ENCODE measurements at regions not wholly inside any gene's neighbourhood (a gene's known extent, or its start where the extent isn't known, plus 50 kb on each side); places are given as distances from the start of the nearest gene placed in this dataset.

DNA sequence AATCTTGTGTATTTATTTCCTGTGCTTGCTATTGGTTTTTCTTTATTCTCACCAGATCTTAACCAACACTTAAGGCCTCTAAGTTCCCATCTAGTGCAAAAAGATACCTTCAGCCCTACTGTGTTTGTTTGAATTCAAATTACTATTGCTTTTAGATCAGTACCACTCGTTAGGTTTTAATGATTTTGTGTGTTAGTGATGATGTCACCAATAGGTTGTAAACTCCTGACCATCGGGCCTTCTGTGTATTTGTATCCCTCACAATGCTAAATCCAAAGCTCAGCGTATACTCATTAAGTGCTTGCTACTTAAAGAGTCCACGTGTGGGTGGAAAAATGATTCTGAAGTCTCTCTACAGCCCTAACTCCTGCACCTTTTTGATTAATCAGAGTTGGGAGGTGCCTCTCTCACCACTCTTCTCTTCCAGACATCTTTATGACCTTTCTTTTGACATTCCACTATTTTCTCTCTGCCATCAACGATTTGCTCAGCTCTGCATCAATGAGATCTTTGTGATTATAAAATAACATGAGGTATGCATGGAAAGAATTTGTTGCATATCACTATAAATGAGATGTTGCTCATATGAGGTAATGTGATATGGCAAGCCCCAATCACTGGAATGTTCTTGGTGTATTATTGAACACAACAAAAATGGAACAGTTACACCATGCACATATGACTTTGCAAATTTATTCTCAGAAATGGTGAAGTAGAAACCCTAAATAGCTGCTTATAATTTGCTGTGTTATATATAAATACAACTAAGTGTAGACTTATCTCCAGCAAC, 55.1 kb upstream of the LAMA2 start:
- Histone ChIP-seq H3K27me3 (ENCODE audit: control insufficient read depth, insufficient read depth, low read length) (no peaks in the 10 kb centered on the region), H3K9me3 (ENCODE audit: control insufficient read depth, insufficient read depth, low read length) (no peaks in the 10 kb centered on the region), H3K4me1 (ENCODE audit: control insufficient read depth, insufficient read depth, low read length) (no peaks in the 10 kb centered on the region), H3K4me3 (ENCODE audit: low read length) (no peak overlapping the region), H3K36me3 (ENCODE audit: control insufficient read depth, insufficient read depth, low read length) (no peaks in the 10 kb centered on the region), H3K27ac (ENCODE audit: low read length) (no peak overlapping the region)
- DNase-seq (ENCODE audit: low read depth, low spot score) = no peak
- no CpG with 5 or more reads among the region's 5 CpGs for WGBS (ENCODE audit: insufficient coverage, insufficient read length)

GRCh38 chr6:128826606-128827005, 56.3 kb upstream of the LAMA2 start:
- no peak for DNase-seq (ENCODE audit: low read depth, low spot score)
- Histone ChIP-seq H3K27ac (ENCODE audit: low read length) (no peak overlapping the region), H3K4me1 (ENCODE audit: control insufficient read depth, insufficient read depth, low read length) (no peaks in the 10 kb centered on the region), H3K4me3 (ENCODE audit: low read length) (no peak overlapping the region), H3K9me3 (ENCODE audit: control insufficient read depth, insufficient read depth, low read length) (no peaks in the 10 kb centered on the region), H3K27me3 (ENCODE audit: control insufficient read depth, insufficient read depth, low read length) (no peaks in the 10 kb centered on the region), H3K36me3 (ENCODE audit: control insufficient read depth, insufficient read depth, low read length) (no peaks in the 10 kb centered on the region)
- WGBS (ENCODE audit: insufficient coverage, insufficient read length) = no CpG with 5 or more reads among the region's 3 CpGs

DNA sequence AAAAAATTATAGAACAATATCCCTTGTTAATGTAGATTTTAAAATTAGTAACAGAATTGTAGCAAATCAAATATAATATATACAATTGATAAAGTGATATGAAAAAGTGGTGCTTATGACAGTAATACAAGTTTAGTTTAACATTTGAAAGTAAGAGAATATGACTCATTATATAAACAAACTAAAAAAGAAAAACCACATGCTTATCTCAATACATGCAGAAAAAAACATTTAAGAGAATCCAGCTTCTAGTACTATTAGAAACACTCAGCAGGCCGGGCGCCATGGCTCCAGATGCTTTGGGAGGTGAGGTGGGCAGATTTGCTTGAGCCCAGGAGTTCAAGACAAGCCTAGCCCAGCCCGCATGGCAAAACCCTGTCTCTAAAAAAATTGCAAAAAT, 60.7 kb upstream of the LAMA2 start:
- no peaks in the 10 kb centered on the region for H3K36me3 ChIP-seq (ENCODE audit: control insufficient read depth, insufficient read depth, low read length)
- no peak overlapping the region for H3K27ac ChIP-seq (ENCODE audit: low read length)
- no peak overlapping the region for H3K4me3 ChIP-seq (ENCODE audit: low read length)
- no peaks in the 10 kb centered on the region for H3K4me1 ChIP-seq (ENCODE audit: control insufficient read depth, insufficient read depth, low read length)
- WGBS (ENCODE audit: insufficient coverage, insufficient read length) = no CpG with 5 or more reads among the region's 3 CpGs
- no peaks in the 10 kb centered on the region for H3K9me3 ChIP-seq (ENCODE audit: control insufficient read depth, insufficient read depth, low read length)
- H3K27me3 ChIP-seq (ENCODE audit: control insufficient read depth, insufficient read depth, low read length) = no peaks in the 10 kb centered on the region
- no peak for DNase-seq (ENCODE audit: low read depth, low spot score)

DNA sequence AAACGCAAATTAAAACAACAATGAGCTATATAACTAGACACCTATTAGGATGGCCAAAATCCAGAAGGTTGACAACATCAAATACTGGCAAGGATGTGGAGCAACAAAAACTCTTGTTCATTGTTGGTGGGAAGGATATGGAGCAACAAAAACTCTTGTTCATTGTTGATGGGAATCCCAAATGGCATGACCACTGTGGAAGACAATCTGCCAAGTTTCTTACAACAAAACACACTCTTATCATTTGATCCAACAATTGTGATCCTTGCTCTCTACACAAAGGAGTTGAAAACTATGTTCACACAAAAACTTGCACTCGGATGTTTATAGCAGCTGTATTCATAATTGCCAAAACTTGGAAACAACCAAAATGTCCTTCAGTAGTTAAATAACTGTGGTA, 61.8 kb upstream of the LAMA2 start:
- H3K4me3 ChIP-seq (ENCODE audit: low read length) = no peak overlapping the region
- DNase-seq (ENCODE audit: low read depth, low spot score) = no peak
- H3K27me3 ChIP-seq (ENCODE audit: control insufficient read depth, insufficient read depth, low read length) = no peaks in the 10 kb centered on the region
- no CpG with 5 or more reads among the region's 2 CpGs for WGBS (ENCODE audit: insufficient coverage, insufficient read length)
- H3K9me3 ChIP-seq (ENCODE audit: control insufficient read depth, insufficient read depth, low read length) = no peaks in the 10 kb centered on the region
- no peak overlapping the region for H3K27ac ChIP-seq (ENCODE audit: low read length)
- H3K4me1 ChIP-seq (ENCODE audit: control insufficient read depth, insufficient read depth, low read length) = no peaks in the 10 kb centered on the region
- H3K36me3 ChIP-seq (ENCODE audit: control insufficient read depth, insufficient read depth, low read length) = no peaks in the 10 kb centered on the region

GRCh38 chr6:128808856-128809255, 74.1 kb upstream of the LAMA2 start:
- Histone ChIP-seq H3K4me3 (ENCODE audit: low read length) (no peak overlapping the region), H3K9me3 (ENCODE audit: control insufficient read depth, insufficient read depth, low read length) (no peaks in the 10 kb centered on the region), H3K27ac (ENCODE audit: low read length) (no peak overlapping the region), H3K4me1 (ENCODE audit: control insufficient read depth, insufficient read depth, low read length) (no peaks in the 10 kb centered on the region), H3K36me3 (ENCODE audit: control insufficient read depth, insufficient read depth, low read length) (no peaks in the 10 kb centered on the region), H3K27me3 (ENCODE audit: control insufficient read depth, insufficient read depth, low read length) (no peaks in the 10 kb centered on the region)
- DNase-seq (ENCODE audit: low read depth, low spot score) = no peak

DNA sequence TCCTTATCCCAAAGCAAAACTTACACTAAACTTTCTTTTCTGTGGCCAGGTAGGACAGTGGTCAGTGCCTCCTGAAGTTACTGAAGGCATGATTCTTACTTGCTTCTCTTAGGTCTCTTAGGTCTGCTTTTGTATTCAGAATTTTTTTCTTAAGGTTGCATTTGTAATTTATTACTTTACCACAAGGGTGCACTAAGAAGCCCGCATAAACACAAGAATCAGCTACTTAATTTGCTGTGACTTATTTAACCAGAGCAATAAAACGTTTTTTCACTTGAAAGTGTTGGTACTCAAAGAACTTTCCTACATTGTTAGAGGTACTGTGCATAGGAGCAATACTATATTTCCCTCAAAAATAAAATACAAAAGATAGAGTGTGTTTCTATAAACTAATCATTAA, 75.4 kb upstream of the LAMA2 start:
- no peaks in the 10 kb centered on the region for H3K9me3 ChIP-seq (ENCODE audit: control insufficient read depth, insufficient read depth, low read length)
- no peaks in the 10 kb centered on the region for H3K4me1 ChIP-seq (ENCODE audit: control insufficient read depth, insufficient read depth, low read length)
- WGBS (ENCODE audit: insufficient coverage, insufficient read length) = no CpG with 5 or more reads among the region's 2 CpGs
- no peak overlapping the region for H3K4me3 ChIP-seq (ENCODE audit: low read length)
- H3K36me3 ChIP-seq (ENCODE audit: control insufficient read depth, insufficient read depth, low read length) = no peaks in the 10 kb centered on the region
- no peak overlapping the region for H3K27ac ChIP-seq (ENCODE audit: low read length)
- no peaks in the 10 kb centered on the region for H3K27me3 ChIP-seq (ENCODE audit: control insufficient read depth, insufficient read depth, low read length)
- peak; percentile 7 for DNase-seq (ENCODE audit: low read depth, low spot score)

GRCh38 chr6:128806261-128806660, 76.7 kb upstream of the LAMA2 start:
- Histone ChIP-seq H3K9me3 (ENCODE audit: control insufficient read depth, insufficient read depth, low read length) (no peaks in the 10 kb centered on the region), H3K27me3 (ENCODE audit: control insufficient read depth, insufficient read depth, low read length) (no peaks in the 10 kb centered on the region), H3K27ac (ENCODE audit: low read length) (no peak overlapping the region), H3K4me3 (ENCODE audit: low read length) (no peak overlapping the region), H3K4me1 (ENCODE audit: control insufficient read depth, insufficient read depth, low read length) (no peaks in the 10 kb centered on the region), H3K36me3 (ENCODE audit: control insufficient read depth, insufficient read depth, low read length) (no peaks in the 10 kb centered on the region)
- WGBS (ENCODE audit: insufficient coverage, insufficient read length) = no CpG with 5 or more reads among the region's 3 CpGs
- DNase-seq (ENCODE audit: low read depth, low spot score) = no peak

GRCh38 chr6:128803911-128804310, 79.0 kb upstream of the LAMA2 start:
- Histone ChIP-seq H3K36me3 (ENCODE audit: control insufficient read depth, insufficient read depth, low read length) (no peaks in the 10 kb centered on the region), H3K27me3 (ENCODE audit: control insufficient read depth, insufficient read depth, low read length) (no peaks in the 10 kb centered on the region), H3K4me1 (ENCODE audit: control insufficient read depth, insufficient read depth, low read length) (no peaks in the 10 kb centered on the region), H3K9me3 (ENCODE audit: control insufficient read depth, insufficient read depth, low read length) (no peaks in the 10 kb centered on the region), H3K4me3 (ENCODE audit: low read length) (no peak overlapping the region), H3K27ac (ENCODE audit: low read length) (no peak overlapping the region)
- no peak for DNase-seq (ENCODE audit: low read depth, low spot score)
- no CpG with 5 or more reads among the region's 3 CpGs for WGBS (ENCODE audit: insufficient coverage, insufficient read length)

- Histone ChIP-seq H3K27ac (ENCODE audit: low read length) (no peak overlapping the region), H3K9me3 (ENCODE audit: control insufficient read depth, insufficient read depth, low read length) (no peaks in the 10 kb centered on the region)
These were observed 81.3 kb upstream of the LAMA2 start for GRCh38 chr6:128801621-128802020.

GRCh38 chr6:128784266-128784665, 98.7 kb upstream of the LAMA2 start:
- DNase-seq (ENCODE audit: low read depth, low spot score) = no peak
- Histone ChIP-seq H3K4me3 (ENCODE audit: low read length) (no peak overlapping the region), H3K9me3 (ENCODE audit: control insufficient read depth, insufficient read depth, low read length) (no peaks in the 10 kb centered on the region), H3K27ac (ENCODE audit: low read length) (no peak overlapping the region), H3K27me3 (ENCODE audit: control insufficient read depth, insufficient read depth, low read length) (no peaks in the 10 kb centered on the region), H3K36me3 (ENCODE audit: control insufficient read depth, insufficient read depth, low read length) (no peaks in the 10 kb centered on the region), H3K4me1 (ENCODE audit: control insufficient read depth, insufficient read depth, low read length) (no peaks in the 10 kb centered on the region)
- no CpG with 5 or more reads among the region's 3 CpGs for WGBS (ENCODE audit: insufficient coverage, insufficient read length)

More at GRCh38 chr6:128801621-128802020, 81.3 kb upstream of the LAMA2 start:
- H3K4me3 ChIP-seq (ENCODE audit: low read length) = no peak overlapping the region
- H3K27me3 ChIP-seq (ENCODE audit: control insufficient read depth, insufficient read depth, low read length) = no peaks in the 10 kb centered on the region
- H3K4me1 ChIP-seq (ENCODE audit: control insufficient read depth, insufficient read depth, low read length) = no peaks in the 10 kb centered on the region
- DNase-seq (ENCODE audit: low read depth, low spot score) = no peak
- no peaks in the 10 kb centered on the region for H3K36me3 ChIP-seq (ENCODE audit: control insufficient read depth, insufficient read depth, low read length)

DNA sequence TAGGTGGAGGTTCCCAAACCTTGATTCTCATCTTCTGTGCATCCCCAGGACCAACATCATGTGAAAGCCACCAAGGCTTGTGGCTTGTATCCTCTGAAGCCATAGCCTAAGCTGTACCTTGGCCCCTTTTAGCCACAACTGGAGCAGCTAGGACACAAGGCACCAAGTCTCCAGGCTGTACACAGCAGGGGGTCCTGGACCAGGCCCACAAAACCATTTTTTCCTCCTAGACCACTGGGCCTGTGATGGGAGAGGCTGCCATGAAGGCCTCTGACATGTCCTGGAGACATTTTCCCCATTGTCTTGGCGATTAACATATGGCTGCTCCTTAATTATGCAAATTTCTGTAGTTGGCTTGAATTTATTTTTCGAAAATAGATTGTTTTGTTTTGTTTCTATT, 114.8 kb upstream of the LAMA2 start:
- no CpG with 5 or more reads among the region's 2 CpGs for WGBS (ENCODE audit: insufficient coverage, insufficient read length)

More for the DNA sequence above, 114.8 kb upstream of the LAMA2 start:
- no peaks in the 10 kb centered on the region for H3K36me3 ChIP-seq (ENCODE audit: control insufficient read depth, insufficient read depth, low read length)
- H3K4me3 ChIP-seq (ENCODE audit: low read length) = no peak overlapping the region
- no peaks in the 10 kb centered on the region for H3K27me3 ChIP-seq (ENCODE audit: control insufficient read depth, insufficient read depth, low read length)
- no peak for DNase-seq (ENCODE audit: low read depth, low spot score)
- H3K27ac ChIP-seq (ENCODE audit: low read length) = no peak overlapping the region
- H3K4me1 ChIP-seq (ENCODE audit: control insufficient read depth, insufficient read depth, low read length) = no peaks in the 10 kb centered on the region
- no peaks in the 10 kb centered on the region for H3K9me3 ChIP-seq (ENCODE audit: control insufficient read depth, insufficient read depth, low read length)

Measured in iPS DF 6.9 (cell line).